ENCODE measurements at regions not wholly inside any gene's neighbourhood (a gene's known extent, or its start where the extent isn't known, plus 50 kb on each side); places are given as distances from the start of the nearest gene placed in this dataset.

GRCh38 chr15:87720235-87720634 lies 536.3 kb downstream of the NTRK3 start:
- TF ChIP-seq GABPA (IDR thresholded peaks at IDR 0.05; ENCODE audit: low read depth), result no peak
- TF ChIP-seq CTCF (IDR thresholded peaks at IDR 0.05; ENCODE audit: insufficient read depth, low read length), result no peak

Measured in HL-60 (cell line).